ENCODE measurements at regions not wholly inside any gene's neighbourhood (a gene's known extent, or its start where the extent isn't known, plus 50 kb on each side); places are given as distances from the start of the nearest gene placed in this dataset.

- Mint-ChIP-seq H3K36me3 (no peaks in the 10 kb centered on the region), H3K4me3 (no peak overlapping the region), H3K27ac (no peak overlapping the region), H3K4me1 (no peaks in the 10 kb centered on the region), H3K27me3 (ENCODE audit: low read depth) (peaks cover 12% of the 10 kb centered on the region), H3K9me3 (no peaks in the 10 kb centered on the region)
- no peak for DNase-seq (ENCODE audit: low spot score in 2 of 2, unreplicated experiment in 2 of 2)
- no peak for TF ChIP-seq CTCF (IDR thresholded peaks at IDR 0.05; ENCODE audit: unreplicated experiment)
Measured at GRCh38 chr16:80273635-80274538, 266.9 kb upstream of the DYNLRB2 start.

GRCh38 chr16:80265624-80266306 lies 275.0 kb upstream of the DYNLRB2 start:
- no peaks in the 10 kb centered on the region for H3K4me1 Mint-ChIP-seq
- H3K27ac Mint-ChIP-seq, result no peak overlapping the region
- DNase-seq (ENCODE audit: low spot score in 2 of 2, unreplicated experiment in 2 of 2), result no peak
- H3K4me3 Mint-ChIP-seq, result no peak overlapping the region
- no peak for TF ChIP-seq CTCF (IDR thresholded peaks at IDR 0.05; ENCODE audit: unreplicated experiment)
- peaks cover 20% of the 10 kb centered on the region for H3K27me3 Mint-ChIP-seq (ENCODE audit: low read depth)
- no peaks in the 10 kb centered on the region for H3K36me3 Mint-ChIP-seq
- no peaks in the 10 kb centered on the region for H3K9me3 Mint-ChIP-seq

GRCh38 chr16:80263848-80264694 lies 276.7 kb upstream of the DYNLRB2 start:
- TF ChIP-seq CTCF (IDR thresholded peaks at IDR 0.05; ENCODE audit: unreplicated experiment), result no peak
- Mint-ChIP-seq H3K4me1 (no peaks in the 10 kb centered on the region), H3K27me3 (ENCODE audit: low read depth) (peaks cover 26% of the 10 kb centered on the region), H3K4me3 (no peak overlapping the region), H3K27ac (no peak overlapping the region), H3K9me3 (no peaks in the 10 kb centered on the region), H3K36me3 (no peaks in the 10 kb centered on the region)
- DNase-seq (ENCODE audit: low spot score in 2 of 2, unreplicated experiment in 2 of 2), result no peak

- H3K4me1 Mint-ChIP-seq, result no peaks in the 10 kb centered on the region
- H3K27ac Mint-ChIP-seq, result no peak overlapping the region
- no peak for DNase-seq (ENCODE audit: low spot score in 2 of 2, unreplicated experiment in 2 of 2)
- H3K27me3 Mint-ChIP-seq (ENCODE audit: low read depth), result peaks cover 26% of the 10 kb centered on the region
- H3K36me3 Mint-ChIP-seq, result no peaks in the 10 kb centered on the region
- no peak for TF ChIP-seq CTCF (IDR thresholded peaks at IDR 0.05; ENCODE audit: unreplicated experiment)
- H3K4me3 Mint-ChIP-seq, result no peak overlapping the region
- no peaks in the 10 kb centered on the region for H3K9me3 Mint-ChIP-seq
Measured at GRCh38 chr16:80263181-80263823, 277.5 kb upstream of the DYNLRB2 start.

GRCh38 chr16:80260906-80261311 lies 279.9 kb upstream of the DYNLRB2 start:
- Mint-ChIP-seq H3K36me3 (no peaks in the 10 kb centered on the region), H3K4me3 (no peak overlapping the region), H3K27me3 (ENCODE audit: low read depth) (peaks cover 20% of the 10 kb centered on the region), H3K9me3 (no peaks in the 10 kb centered on the region), H3K4me1 (no peaks in the 10 kb centered on the region), H3K27ac (no peak overlapping the region)
- no peak for TF ChIP-seq CTCF (IDR thresholded peaks at IDR 0.05; ENCODE audit: unreplicated experiment)
- DNase-seq (ENCODE audit: low spot score in 2 of 2, unreplicated experiment in 2 of 2), result no peak
